ENCODE measurements at regions not wholly inside any gene's neighbourhood (a gene's known extent, or its start where the extent isn't known, plus 50 kb on each side); places are given as distances from the start of the nearest gene placed in this dataset.

- CTCF ChIA-PET = no interaction called here
Measured at GRCh38 chr15:101541501-101542292, 52.2 kb upstream of the PCSK6 start.

GRCh38 chr15:101540480-101541239, 51.2 kb upstream of the PCSK6 start:
- CTCF ChIA-PET = no interaction called here
- POLR2A ChIA-PET = no interaction called here
- TF ChIP-seq CTCF (IDR thresholded peaks at IDR 0.05; ENCODE audit: insufficient read depth, low read length, missing control alignments) = no peak
- no peak overlapping the region for H3K4me3 ChIP-seq (ENCODE audit: low read depth, low read length)
- DNase-seq (ENCODE audit: low read depth, low spot score) = no peak

More at GRCh38 chr15:101541501-101542292, 52.2 kb upstream of the PCSK6 start:
- POLR2A ChIA-PET = no interaction called here
- no peak overlapping the region for H3K4me3 ChIP-seq (ENCODE audit: low read depth, low read length)
- DNase-seq (ENCODE audit: low read depth, low spot score) = no peak
- no peak for TF ChIP-seq CTCF (IDR thresholded peaks at IDR 0.05; ENCODE audit: insufficient read depth, low read length, missing control alignments)

- no peak for TF ChIP-seq CTCF (IDR thresholded peaks at IDR 0.05; ENCODE audit: insufficient read depth, low read length, missing control alignments)
- POLR2A ChIA-PET = no interaction called here
Measured at GRCh38 chr15:101539930-101540329, 50.4 kb upstream of the PCSK6 start.

GRCh38 chr15:101539492-101539891, 50.0 kb upstream of the PCSK6 start:
- POLR2A ChIA-PET = no interaction called here
- CTCF ChIA-PET = no interaction called here
- no peak for TF ChIP-seq CTCF (IDR thresholded peaks at IDR 0.05; ENCODE audit: insufficient read depth, low read length, missing control alignments)
- DNase-seq (ENCODE audit: low read depth, low spot score) = no peak
- no peak overlapping the region for H3K4me3 ChIP-seq (ENCODE audit: low read depth, low read length)

More at GRCh38 chr15:101539930-101540329, 50.4 kb upstream of the PCSK6 start:
- no peak for DNase-seq (ENCODE audit: low read depth, low spot score)
- CTCF ChIA-PET = no interaction called here
- no peak overlapping the region for H3K4me3 ChIP-seq (ENCODE audit: low read depth, low read length)
